AG04450 (cell line): ENCODE measurements at regions not wholly inside any gene's neighbourhood (a gene's known extent, or its start where the extent isn't known, plus 50 kb on each side); places are given as distances from the start of the nearest gene placed in this dataset.

ENCODE experiments used
- CTCF ChIA-PET: fragments of 300-600, 350-600 bp; formaldehyde crosslinking; extraction: SDS; loops from one replicate; lab custom pipeline; 2022; ENCODE audit warnings: antibody characterized with exemption, inconsistent platforms; lab: Charles Lee
- POLR2A ChIA-PET: fragments of 350-600 bp; formaldehyde crosslinking; extraction: SDS; loops from one replicate; lab custom pipeline; 2021; ENCODE audit warnings: antibody characterized with exemption, inconsistent platforms; lab: Yijun Ruan, JAX
- DNase-seq: peaks from one replicate; pipeline ENCODE4 v3.0.0-alpha.2; 2011; ENCODE audit warnings: low read depth, low spot score
- H3K27ac ChIP-seq: one replicate; pipeline ENCODE4 v1.5.1; 2012; ENCODE audit warnings: low read depth, low read length, control low read depth
- H3K27me3 ChIP-seq: one replicate; pipeline ENCODE4 v1.6.0; 2012; ENCODE audit warnings: low read length; ENCODE audit not compliant: control insufficient read depth, insufficient read depth
- H3K4me3 ChIP-seq: 2 replicates; pipeline ENCODE4 v1.5.1; 2011; ENCODE audit warnings: mild to moderate bottlenecking, low read depth, low read length, control low read depth
- H3K9me3 ChIP-seq: 2 replicates; pipeline ENCODE4 v1.5.1; 2012; ENCODE audit warnings: low read length; ENCODE audit not compliant: control insufficient read depth, insufficient read depth
- TF ChIP-seq, protein P1 (sequence below): IDR thresholded peaks from 2 replicates; pipeline ENCODE4 v1.5.1; 2011; ENCODE audit warnings: low read depth, low read length, control low read depth, inconsistent platforms

DNA sequence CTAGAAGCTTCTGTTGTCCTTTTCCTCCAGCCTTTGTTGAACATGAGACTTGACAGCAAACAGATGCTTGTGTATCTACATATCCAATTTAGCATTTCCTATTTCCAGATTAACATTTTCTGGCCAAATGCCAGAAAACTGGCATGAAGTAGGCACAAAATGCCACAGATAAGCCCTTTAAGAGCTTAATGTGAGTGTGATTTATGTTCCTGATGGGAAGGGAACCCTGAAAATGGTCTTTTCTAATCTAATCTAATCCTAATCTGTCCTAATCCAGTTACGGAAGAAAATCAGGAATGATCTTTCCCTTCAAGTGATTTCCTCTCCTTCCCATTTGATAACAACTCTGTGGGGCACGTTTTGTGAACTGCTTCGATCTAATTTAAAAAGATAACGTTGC lies 133.0 kb upstream of the C1QTNF7 start:
- CTCF ChIA-PET: no interaction called here

DNA sequence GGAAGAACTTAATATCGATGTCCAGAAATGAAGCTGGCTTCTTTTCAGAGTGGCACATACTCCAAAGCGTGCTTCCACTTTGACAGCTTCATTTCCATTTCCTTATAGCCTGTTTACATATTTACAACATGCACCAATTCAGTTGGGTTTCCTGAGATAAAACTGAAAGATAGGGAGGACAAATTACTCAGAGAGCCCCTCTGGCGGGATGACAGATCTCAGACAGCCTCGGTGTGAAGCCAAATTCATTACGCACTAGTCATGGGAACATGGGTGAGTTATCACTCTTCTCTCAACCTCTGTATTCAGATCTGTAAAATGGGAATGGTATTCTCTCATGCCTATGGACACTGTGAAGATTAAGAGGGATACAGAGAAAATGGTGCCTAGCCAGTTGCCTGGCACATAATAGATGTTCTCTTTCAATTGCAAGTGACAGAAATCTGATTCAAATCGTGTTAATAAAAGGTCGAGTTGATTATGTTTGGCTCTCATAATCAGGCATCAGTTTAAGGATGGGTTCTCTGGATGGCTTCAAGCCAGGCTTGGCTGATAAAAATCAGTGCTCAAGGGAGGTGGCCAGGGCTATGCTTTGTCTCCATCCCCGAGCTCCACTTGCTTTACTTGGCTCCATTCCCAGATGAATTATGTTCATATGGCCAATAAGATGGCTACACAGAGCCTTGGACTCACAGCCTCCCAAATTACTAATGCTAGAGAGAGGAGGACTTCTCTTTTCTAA lies 132.2 kb upstream of the C1QTNF7 start:
- Histone ChIP-seq H3K9me3 (no peaks in the 10 kb centered on the region), H3K27me3 (peaks cover 17% of the 10 kb centered on the region), H3K4me3 (no peak overlapping the region), H3K27ac (no peak overlapping the region)
- DNase-seq: no peak
- TF ChIP-seq, protein P1, sequence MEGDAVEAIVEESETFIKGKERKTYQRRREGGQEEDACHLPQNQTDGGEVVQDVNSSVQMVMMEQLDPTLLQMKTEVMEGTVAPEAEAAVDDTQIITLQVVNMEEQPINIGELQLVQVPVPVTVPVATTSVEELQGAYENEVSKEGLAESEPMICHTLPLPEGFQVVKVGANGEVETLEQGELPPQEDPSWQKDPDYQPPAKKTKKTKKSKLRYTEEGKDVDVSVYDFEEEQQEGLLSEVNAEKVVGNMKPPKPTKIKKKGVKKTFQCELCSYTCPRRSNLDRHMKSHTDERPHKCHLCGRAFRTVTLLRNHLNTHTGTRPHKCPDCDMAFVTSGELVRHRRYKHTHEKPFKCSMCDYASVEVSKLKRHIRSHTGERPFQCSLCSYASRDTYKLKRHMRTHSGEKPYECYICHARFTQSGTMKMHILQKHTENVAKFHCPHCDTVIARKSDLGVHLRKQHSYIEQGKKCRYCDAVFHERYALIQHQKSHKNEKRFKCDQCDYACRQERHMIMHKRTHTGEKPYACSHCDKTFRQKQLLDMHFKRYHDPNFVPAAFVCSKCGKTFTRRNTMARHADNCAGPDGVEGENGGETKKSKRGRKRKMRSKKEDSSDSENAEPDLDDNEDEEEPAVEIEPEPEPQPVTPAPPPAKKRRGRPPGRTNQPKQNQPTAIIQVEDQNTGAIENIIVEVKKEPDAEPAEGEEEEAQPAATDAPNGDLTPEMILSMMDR: no peak
- ChIA-PET CTCF (no interaction called here), POLR2A (no interaction called here)

More for the DNA sequence above, 133.0 kb upstream of the C1QTNF7 start:
- H3K27me3 ChIP-seq: peaks cover 14% of the 10 kb centered on the region
- TF ChIP-seq, protein P1: no peak
- H3K4me3 ChIP-seq: no peak overlapping the region
- H3K9me3 ChIP-seq: no peaks in the 10 kb centered on the region
- POLR2A ChIA-PET: no interaction called here
- no peak overlapping the region for H3K27ac ChIP-seq
- no peak for DNase-seq

DNA sequence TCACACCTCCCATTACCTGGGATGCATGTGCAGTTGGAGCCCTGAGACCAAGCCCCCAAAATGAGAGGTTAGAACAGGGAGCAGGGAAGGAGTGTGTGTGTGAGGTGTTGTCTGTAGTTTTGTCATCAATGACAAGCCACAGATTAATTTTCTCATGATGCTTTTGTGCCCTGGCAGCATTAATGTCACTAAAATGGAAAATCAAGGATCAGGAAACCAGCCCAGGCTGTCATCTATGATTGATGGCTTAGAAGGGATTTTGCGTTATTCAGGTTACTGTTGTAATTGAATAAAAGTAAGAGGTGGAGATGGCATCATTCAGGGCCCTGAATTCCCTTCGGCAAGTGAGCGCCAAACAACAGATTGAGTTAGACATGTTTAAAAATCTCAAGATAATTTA lies 130.5 kb upstream of the C1QTNF7 start:
- peaks cover 17% of the 10 kb centered on the region for H3K27me3 ChIP-seq
- POLR2A ChIA-PET: no interaction called here
- no peaks in the 10 kb centered on the region for H3K9me3 ChIP-seq
- no peak overlapping the region for H3K4me3 ChIP-seq
- TF ChIP-seq, protein P1: no peak
- no peak for DNase-seq
- no peak overlapping the region for H3K27ac ChIP-seq
- CTCF ChIA-PET: no interaction called here

DNA sequence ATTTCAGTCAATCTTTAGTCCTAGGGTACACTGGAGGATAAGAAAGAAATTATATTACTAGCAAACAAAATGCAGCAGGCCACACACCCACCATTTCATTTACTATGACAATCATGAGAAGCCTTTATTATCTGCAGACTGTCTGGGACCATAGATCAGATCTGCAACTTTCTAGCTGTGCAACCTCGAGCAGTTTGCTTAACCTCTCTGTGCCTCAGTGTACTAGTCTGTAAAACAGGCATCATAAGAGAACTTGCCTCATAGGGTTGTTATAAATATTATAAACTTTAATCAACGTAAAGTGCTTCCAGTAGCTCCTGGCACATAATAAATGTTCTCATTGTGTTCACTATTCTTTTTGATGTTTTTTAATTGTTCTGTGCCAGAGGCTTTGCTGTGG lies 128.2 kb upstream of the C1QTNF7 start:
- ChIA-PET POLR2A (no interaction called here), CTCF (no interaction called here)
- TF ChIP-seq, protein P1: no peak

DNA sequence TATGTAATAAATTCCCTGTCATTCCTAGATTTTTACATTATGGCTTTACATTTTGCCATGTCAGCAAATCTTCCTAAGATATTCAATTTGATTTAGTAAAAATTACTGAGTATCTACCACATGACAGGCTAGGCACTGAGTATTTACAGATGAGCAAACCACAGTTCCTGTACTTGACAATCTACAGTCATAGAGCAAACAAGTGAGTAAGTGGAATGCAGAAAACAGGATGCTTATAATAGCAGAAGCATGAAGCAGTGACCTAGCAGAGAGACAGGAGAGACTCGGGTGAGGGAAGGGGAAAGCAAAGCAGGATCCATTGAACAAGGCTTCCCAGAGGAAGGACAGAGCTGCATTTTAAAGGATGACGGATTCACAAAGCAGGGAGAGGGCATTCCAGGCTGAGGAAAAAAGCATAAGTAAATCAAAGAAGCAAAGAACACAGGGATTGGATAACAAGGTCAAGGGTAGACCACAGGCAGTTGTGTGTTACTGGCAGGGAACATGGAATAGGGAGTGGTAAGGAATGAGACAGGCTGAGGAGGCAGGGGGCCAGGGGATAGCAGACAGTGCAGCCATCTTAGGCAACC lies 124.7 kb upstream of the C1QTNF7 start:
- TF ChIP-seq, protein P1: no peak

More for the DNA sequence above, 128.2 kb upstream of the C1QTNF7 start:
- Histone ChIP-seq H3K4me3 (no peak overlapping the region), H3K27me3 (peaks cover 10% of the 10 kb centered on the region), H3K27ac (no peak overlapping the region), H3K9me3 (no peaks in the 10 kb centered on the region)
- no peak for DNase-seq

More for the DNA sequence above, 124.7 kb upstream of the C1QTNF7 start:
- ChIA-PET POLR2A (interaction anchor here (0.6 kb wide), 1 partner anchor 18 kb away, joined by 3 read pairs; no protein-coding TSS in a partner anchor), CTCF (no interaction called here)
- Histone ChIP-seq H3K27me3 (peaks cover 6% of the 10 kb centered on the region), H3K27ac (peak overlapping the region; percentile 67), H3K4me3 (no peak overlapping the region), H3K9me3 (no peaks in the 10 kb centered on the region)
- peak; percentile 33 for DNase-seq
